Brain pericyte (primary cell): ENCODE measurements at regions not wholly inside any gene's neighbourhood (a gene's known extent, or its start where the extent isn't known, plus 50 kb on each side); places are given as distances from the start of the nearest gene placed in this dataset.

Source experiments
- DNase-seq: peaks from one replicate; pipeline ENCODE4 v3.0.0-alpha.2; 2012; ENCODE audit warnings: low read depth, low spot score

DNA sequence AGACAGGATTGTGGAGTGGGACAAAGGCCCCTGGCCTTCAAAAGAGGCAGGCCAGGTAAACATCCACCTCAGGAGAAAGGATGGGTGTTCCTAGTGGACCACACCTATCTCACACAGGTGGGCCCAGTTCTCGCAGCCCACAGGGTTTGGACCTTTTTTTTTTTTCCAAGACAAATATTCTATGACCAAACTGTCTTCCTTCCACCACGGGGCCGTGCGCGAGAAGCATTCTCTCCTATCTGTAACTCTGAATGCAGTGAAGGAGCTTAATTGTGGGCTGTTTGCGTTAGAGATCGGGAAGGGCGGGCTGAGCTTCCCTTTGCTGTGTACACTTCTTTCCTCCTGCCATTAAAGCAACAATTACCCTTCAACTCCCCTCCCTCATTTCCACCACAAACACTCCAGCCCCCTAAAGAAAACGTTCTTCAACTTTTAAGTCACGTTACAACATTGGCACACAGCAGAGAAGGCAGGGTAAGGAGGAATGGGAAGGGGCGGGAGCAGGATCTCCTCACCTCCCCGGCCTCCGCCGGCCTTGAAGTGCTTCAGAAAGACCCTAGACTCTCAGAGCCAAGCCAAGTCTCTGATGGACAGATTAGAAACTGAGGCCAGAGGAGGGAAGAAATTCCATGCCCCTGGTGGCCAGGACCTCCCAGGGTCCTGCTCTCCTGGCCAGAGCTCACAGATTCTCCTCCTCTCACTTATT lies 238.4 kb downstream of the BUD13 start:
- DNase-seq: no peak

DNA sequence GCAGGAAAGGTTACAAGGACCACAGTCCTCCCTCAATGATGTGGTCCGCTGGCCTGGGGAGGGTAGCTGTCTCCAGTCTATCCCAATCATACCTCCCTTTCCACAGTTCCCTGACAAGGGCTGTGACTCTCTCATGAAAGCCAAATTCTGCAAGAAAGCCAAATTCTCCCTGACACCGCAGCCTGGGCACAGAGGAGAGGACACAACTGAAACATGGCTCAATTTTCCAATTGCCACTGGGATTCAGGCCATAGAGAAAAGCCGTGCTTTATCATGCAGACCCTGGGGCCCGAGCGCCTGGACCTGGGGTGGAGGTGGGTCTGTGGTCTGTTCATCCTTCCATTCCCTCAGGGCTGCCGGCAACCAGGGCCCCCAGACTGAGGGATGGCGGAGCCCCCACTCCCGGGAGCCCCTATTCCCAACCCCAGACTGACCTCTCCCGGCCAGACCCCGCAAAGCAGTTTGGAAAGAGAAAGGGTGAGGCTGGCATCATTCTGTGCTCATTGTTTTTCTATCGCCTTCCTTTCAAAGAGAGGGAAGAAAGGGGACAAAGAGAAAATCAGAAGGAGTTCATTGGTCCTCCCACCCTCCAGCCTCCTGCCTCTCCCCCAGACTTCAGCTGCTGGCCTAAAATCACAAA lies 239.5 kb downstream of the BUD13 start:
- DNase-seq: no peak

DNA sequence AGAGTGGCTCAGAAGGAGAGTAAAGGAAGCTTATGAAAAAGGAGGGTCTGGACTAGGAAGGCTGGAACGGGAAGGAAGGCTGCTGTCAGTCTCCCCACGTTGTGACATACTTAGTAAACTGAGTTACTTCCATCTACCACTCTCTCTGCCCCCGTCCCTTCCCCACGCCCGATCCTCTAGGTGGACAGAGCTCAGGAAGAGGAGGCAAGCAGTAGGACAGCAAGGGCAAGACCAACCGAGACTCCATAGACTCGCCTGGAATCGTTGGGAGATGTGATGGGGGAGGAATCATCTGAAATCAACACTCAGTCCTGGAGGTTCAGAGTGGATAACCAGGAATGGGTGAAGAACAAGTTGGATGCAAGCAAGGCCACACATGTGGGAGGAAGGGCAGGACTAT lies 240.7 kb downstream of the BUD13 start:
- DNase-seq: no peak

DNA sequence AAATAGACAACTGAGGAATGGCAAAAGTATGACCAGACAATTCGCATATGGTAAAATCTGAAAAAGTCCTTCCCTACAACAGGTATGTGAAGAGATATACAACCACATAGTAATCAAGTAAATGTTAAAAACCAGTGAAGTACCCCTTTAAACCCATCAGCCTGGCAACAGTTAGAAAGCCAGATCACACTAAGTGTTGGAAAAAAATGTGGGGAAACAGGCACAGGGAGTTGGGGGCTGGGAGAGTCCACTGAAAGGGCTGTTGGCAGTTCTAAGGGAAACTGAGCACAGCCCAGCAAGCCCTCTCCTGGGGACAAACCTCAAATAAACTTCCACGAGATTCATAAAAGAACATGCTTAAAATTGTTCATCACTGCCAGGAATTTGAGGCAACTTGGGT lies 242.1 kb downstream of the BUD13 start:
- no peak for DNase-seq

DNA sequence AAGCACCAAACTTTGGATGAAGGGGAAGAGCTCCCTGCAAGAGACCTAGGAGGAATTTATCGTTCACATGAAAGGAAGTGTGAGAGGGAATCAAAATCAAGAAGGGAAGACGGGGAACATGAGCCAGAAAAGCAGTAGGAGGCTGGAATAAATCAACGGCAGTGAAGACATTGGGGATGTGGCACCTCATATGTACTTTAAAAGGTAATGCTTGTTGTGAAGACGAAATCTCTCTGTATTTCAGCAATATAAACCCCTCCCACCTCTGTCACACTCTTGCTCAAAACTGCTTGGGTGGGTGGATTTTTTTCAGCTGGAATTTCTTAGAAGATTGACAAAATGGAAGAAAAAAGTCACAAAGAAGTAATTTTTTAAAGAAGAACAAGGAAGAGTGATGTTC lies 243.5 kb downstream of the BUD13 start:
- DNase-seq: no peak

DNA sequence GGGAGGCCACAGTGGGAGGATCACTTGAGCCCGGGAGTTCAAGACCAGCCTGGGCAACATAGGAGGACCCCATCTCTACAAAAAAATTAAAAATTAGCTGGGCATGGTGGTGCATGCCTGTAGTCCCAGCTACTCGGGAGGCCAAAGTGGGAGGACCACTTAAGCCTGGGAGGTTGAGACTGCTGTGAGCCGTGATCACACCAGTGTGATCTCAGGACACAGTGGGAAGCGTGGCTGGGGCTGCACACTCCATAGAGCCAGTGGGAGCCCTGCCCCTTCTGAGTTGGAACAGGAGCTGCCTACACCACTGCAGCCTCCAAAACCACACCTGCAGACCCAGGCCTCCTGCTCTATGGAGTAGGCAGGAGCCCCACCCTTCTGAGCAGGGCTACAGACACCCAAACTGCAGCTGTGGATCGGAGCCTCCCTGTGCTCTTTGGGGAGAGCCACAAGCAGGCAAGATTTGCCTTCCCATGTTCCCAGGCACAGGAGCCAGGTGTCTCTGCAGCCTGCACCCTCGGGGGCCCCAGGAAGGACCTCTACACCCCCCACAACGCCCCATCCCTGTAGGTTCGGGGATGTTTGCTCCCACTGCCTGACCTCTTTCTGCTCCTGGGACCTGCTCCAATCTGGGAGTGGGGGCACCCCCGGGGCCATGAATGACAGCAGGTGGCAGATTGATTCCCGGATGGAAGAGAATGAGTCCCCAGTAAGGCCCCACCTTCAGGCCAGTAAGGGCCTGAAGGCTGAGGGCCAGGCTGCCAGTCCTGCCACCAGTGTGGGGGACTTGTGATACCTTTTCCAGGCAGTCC lies 245.4 kb downstream of the BUD13 start:
- no peak for DNase-seq

DNA sequence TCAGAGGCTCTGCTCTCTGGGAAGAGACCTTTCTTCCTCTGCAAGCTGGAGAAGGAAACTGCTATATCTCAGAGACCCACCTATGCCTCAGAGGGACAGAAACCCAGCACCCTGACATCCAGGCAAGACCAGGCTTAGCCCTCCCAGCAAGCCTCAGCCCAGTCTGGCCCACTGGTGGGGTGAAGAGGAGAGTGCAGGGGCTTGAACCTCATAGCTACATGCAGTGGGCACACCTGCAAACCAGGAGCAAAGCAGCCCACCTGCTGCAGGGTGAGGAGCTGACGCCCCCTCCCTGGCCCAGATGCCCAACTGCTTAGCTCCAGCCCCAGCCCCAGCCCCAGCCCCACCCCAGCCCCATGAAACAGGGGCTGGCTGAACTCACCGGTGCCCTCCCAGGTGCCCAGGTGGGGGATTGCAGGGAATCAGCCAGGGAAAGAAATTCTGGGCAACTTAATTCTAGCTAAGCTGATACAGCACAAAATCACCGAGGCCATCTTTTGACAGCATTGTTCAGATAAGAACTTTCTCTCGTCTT lies 246.8 kb downstream of the BUD13 start:
- DNase-seq: no peak

DNA sequence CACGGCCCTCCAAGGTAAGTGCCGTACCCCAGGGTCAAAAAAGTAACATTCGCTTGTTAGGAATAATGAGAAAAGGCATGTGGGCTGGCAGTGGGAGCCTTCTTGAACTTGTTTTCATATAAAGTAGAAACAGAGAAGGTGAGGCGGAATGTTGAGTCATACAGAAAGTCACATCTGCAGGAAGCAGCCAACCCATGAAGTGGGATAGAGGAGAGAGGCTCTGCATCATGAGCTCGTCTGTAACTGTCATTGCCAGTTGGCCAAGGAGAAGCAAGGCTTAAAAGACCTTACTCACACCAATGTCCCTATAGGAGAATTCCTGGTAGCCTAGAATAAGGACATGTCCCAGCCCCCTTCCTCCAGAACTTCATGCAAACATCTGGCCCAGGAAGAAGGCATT lies 253.3 kb downstream of the BUD13 start:
- DNase-seq: no peak

DNA sequence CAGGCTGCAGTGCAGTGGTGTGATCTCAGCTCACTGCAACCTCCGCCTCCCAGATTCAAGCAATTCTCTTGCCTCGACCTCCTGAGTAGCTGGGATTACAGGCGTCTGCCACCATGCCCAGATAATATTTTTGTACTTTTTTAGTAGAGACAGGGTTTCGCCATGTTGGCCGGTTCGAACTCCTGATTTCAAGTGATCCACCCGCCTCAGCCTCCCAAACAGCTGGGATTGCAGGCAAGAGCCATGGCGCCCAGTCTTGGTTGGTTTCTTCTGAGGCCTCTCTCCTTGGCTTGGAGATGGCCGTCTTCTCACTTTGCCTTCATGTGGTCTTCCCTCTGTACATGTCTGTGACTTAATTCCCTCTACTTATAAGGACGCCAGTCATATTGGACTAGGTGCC lies 254.6 kb downstream of the BUD13 start:
- DNase-seq: no peak

DNA sequence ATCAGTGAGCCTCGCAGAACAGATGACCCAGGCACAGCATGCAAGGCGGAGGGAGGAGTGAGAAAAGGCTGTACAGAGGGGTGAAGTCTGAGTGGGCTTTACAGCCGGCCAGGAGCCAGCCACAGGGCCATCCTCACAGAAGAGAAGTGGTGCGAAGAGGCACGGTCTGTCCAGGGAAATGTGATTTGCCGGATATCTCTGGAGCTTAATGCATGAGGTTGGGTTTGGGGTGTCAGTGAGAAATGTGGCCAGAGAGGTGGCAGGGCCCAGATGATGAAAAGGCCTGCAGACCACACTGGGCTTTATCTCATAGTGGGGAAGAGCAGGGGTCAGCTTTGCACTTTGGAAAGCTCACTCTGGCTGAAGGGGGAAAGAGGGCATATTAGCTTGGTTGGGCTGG lies 255.2 kb downstream of the BUD13 start:
- DNase-seq: no peak

DNA sequence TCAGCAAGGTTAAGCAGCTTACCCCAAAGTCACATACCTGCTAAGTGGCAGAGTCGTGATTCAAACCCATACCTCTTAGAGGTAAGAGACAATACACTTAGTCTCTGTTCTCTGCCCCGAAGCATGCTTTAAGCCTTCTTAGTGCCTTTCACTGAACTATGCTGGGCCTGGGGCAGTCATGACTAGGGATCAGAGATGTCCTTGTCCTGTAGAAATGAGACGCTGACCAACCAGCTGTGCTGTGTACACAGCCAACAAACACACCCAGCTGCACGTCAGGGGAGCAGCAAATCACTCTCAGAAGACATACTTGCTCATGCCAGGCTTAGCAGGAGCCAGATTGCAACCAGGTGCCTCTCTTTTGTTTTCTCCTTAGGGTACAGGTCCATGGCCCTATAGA lies 255.7 kb downstream of the BUD13 start:
- no peak for DNase-seq

DNA sequence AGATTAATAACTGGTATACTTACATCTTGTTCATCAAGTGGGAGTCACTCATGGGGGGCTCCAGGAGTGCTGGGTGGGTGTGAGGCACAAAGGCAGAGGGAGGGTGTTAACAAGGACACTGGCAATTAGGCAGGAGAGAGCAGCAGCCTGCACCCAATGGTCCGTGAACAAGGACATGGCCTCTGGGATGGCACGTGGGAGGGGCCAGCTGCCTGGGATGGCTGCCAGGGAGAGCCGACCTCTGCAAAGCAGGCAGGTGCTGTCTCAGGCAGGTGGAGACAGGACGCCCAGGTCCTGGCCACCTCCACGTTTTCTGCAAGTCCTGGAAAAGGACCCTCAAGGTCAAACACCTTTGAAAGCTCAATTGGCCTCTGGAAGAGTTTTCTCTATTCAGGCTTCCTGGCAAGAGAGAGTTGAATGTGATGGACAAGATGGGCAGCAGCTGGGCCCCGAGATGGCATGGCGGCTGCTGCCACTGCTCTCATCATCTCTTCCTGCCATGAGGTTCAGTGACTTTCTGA lies 257.1 kb downstream of the BUD13 start:
- DNase-seq: no peak

DNA sequence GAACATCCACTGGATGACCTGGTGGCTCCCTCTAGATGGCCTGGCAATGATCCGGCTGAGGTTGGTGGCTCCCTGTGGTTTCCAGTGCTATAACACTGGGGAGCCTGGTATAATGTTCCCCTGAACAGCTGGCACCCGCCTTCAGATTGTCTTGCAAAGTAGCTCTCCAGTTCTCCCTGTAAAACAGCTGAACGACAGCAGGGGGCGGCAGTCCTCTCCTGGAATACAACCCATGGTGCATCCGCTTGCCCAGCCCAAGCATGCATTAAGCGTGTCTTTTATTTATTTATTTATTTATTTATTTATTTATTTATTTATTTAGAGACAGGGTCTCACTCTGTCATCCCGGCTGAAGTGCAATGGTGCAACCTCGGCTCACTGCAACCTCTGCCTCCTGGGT lies 258.9 kb downstream of the BUD13 start:
- no peak for DNase-seq

DNA sequence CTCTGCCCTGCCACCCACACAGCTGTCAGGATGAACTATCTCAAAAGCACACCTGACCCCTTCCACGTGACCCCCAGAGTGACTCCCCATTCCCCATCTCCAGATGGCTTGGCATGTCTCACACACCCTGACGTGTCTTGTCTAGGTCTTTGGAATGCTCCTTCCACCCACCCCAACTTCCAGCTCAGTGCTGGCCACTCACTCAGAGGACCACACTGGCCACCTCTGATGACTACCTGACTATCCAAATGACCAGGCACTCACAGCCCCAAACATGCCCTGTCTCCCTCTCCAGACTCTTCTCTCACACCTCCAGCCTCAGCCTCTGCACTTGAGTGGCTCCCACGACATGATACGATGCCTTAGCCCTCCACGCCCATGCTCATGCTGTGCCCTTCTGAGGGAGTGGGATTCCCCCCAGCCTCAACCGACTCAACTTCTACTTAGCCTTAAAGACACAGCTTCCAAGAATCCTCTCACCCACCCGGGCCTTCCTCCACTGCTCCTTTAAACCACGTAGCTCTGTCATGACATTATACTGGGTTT lies 259.4 kb downstream of the BUD13 start:
- no peak for DNase-seq

DNA sequence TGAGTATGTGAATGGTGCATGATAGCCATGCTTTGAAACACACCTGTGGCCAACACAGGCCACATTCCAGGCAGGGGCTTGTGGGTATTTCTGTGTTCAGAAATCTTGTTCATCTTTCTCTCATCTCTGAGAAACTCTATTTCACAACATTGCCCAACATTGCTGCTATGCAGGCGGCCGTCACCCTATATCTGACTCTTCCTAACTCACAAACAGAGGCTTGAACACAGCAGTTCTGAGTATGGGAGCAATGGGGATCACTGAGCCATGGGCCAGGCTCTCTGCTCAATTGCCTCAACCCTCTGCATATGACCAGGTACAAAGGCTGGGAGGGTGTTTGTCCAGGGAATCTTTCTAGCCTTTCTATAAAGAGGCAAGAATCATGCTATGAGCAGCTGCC lies 259.9 kb downstream of the BUD13 start:
- DNase-seq: no peak

DNA sequence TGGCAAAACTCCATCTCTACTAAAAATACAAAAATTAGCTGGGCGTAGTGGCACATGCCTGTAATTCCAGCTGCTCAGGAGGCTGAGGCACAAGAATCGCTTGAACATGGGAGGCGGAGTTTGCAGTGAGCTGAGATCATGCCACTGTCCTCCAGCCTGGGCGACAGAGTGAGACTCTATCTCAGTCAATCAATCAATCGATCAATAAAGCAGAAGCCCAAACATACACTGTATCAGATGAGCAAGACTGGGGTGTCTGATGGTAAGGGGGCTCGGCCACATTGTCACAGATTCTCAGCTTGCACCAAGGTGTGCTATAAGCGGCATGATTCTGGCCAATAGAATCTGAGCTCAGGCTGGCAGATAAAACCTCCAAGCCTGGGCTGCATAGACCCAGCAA lies 261.1 kb downstream of the BUD13 start:
- no peak for DNase-seq

DNA sequence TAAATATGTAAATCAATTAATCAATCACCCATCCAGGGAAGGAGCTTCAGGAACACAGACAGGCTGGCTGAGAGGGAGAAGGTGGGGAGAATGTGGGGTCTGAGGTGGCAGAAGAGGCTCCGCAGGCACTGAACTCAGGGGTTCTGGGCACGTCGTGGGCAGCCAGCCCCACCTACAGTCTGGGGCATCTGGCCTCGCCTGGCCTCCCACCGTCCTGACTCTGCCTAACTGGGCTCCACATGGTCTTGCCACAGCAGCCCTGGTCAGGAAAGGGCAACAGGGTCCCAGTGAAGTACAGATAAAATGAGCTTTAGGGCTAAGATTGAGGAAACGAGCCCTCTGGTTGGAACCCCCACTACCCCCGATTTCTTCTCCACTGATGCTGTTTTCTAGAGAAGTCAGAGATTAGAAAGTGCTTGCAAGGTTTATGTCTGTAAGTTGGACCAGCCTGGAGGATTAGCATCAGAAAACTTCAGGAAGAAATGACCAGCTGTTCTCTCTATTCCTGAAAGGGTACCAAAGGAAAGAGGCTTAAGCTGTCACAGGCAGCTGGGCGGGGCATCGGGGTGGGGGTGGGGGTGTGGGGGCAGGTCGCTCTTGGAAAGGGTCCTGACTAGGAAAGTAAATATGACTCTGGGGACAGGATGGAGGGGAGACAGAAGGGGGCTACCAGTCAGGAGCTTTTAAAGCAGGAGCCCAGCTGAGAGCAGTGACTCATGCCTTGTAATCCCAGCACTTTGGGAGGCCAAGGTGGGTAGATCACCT lies 261.7 kb downstream of the BUD13 start:
- DNase-seq: no peak

DNA sequence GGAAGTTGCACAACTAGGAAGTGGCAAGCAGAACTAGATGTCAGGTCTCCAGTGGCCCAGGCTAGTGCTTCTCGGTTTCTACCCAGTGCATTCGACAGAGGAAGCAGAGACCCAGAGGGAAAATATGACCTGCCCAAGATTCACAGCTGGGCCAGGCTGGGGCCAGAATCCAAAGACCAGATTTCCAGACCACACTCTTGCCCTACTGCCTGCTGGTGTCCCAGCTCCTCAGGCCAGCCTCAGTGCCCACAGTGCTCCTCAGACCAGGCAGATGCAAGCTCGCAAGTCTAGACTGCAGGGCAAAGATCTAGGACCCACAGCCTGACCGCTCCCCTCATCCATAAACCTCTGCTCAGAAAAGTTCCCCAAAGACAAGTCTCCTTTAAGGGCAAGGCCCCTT lies 262.6 kb downstream of the BUD13 start:
- no peak for DNase-seq

DNA sequence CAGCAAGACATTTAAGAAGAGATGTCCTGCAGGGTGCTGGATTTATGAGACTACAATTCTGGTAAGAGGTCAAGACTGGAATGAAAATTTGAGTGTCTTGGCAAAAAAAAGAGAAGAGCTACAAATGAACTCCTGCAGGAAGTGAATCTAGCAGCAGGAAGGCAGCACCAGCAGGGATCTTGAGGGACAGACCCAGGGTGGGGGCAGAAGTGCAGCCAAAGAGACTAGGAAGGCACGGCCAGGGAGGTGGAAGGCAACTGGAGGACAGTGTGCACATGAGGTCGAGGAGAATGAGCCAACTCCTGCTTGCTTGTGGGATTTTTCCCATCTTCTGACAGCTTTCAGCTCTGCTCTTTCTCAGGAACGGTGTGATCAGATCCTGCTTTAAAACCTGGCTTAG lies 263.2 kb downstream of the BUD13 start:
- no peak for DNase-seq

DNA sequence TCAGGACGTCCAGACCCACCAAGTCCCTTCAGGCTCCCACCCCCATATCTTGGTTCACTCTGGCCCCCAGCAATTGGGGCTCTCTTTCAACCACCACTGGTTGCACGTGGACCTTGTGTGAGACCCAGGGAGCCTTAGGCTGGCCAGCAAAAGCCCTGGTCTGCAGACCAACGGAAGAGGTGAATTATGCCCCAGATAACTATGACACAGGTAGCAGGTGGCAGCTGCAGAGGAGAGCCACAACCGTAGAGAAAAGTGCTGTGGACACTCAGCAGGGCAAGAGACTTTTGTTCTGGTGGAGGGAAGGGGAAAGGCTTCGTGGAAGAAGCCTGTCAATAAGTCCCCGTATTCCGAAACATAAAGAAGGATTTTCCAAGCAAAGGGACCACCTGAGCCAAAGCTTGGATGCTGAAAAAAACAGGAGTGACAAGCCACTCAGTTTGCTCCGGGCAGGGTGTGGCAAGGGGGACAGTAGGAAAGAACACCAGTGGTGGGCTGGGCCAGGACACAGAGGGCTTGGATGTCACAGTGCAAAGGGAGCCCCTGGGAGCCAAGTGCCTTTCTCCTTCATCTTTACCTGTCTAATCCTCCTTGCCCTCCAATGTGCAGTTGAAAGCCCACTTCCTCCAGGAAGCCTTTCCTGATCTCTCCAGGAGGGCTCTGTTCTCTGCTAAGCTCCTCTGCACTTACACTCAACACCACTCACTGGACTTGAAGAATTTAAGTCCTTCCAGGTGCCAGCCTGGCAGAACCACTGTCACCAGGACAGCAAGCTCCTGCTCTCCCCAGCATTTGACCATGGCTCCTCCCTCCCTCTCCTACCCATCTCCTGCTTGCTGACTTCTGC lies 264.7 kb downstream of the BUD13 start:
- DNase-seq: no peak
